ENCODE measurements at regions not wholly inside any gene's neighbourhood (a gene's known extent, or its start where the extent isn't known, plus 50 kb on each side); places are given as distances from the start of the nearest gene placed in this dataset.
A peak's percentile ranks its signal among the peaks of the same experiment; 100 is the strongest.

- TF ChIP-seq CTCF (IDR thresholded peaks at IDR 0.05; ENCODE audit: low read depth, low read length, missing control alignments) = no peak
- no peak overlapping the region for H3K4me3 ChIP-seq (ENCODE audit: low read depth, low read length)
- DNase-seq (ENCODE audit: low read depth) = no peak
Measured at GRCh38 chr11:64484191-64485022, 71.3 kb upstream of the SLC22A11 start.

- no peak for DNase-seq (ENCODE audit: low read depth)
Measured at GRCh38 chr11:64485074-64485473, 70.7 kb upstream of the SLC22A11 start.

GRCh38 chr11:64489831-64490441 is 65.8 kb upstream of the SLC22A11 start:
- peak; percentile 85 for TF ChIP-seq CTCF (IDR thresholded peaks at IDR 0.05; ENCODE audit: low read depth, low read length, missing control alignments)
- H3K4me3 ChIP-seq (ENCODE audit: low read depth, low read length) = no peak overlapping the region
- no peak for DNase-seq (ENCODE audit: low read depth)

More at GRCh38 chr11:64485074-64485473, 70.7 kb upstream of the SLC22A11 start:
- no peak for TF ChIP-seq CTCF (IDR thresholded peaks at IDR 0.05; ENCODE audit: low read depth, low read length, missing control alignments)
- no peak overlapping the region for H3K4me3 ChIP-seq (ENCODE audit: low read depth, low read length)

GRCh38 chr11:64490562-64491216 is 65.1 kb upstream of the SLC22A11 start:
- no peak for DNase-seq (ENCODE audit: low read depth)
- TF ChIP-seq CTCF (IDR thresholded peaks at IDR 0.05; ENCODE audit: low read depth, low read length, missing control alignments) = no peak
- no peak overlapping the region for H3K4me3 ChIP-seq (ENCODE audit: low read depth, low read length)

- DNase-seq (ENCODE audit: low read depth) = no peak
- TF ChIP-seq CTCF (IDR thresholded peaks at IDR 0.05; ENCODE audit: low read depth, low read length, missing control alignments) = no peak
- H3K4me3 ChIP-seq (ENCODE audit: low read depth, low read length) = no peak overlapping the region
Measured at GRCh38 chr11:64492561-64492960, 63.2 kb upstream of the SLC22A11 start.

GRCh38 chr11:64498136-64498535 is 57.6 kb upstream of the SLC22A11 start:
- TF ChIP-seq CTCF (IDR thresholded peaks at IDR 0.05; ENCODE audit: low read depth, low read length, missing control alignments) = no peak
- no peak overlapping the region for H3K4me3 ChIP-seq (ENCODE audit: low read depth, low read length)
- DNase-seq (ENCODE audit: low read depth) = no peak
